Liver (tissue), 8 donors: ENCODE measurements at regions not wholly inside any gene's neighbourhood (a gene's known extent, or its start where the extent isn't known, plus 50 kb on each side); places are given as distances from the start of the nearest gene placed in this dataset.

Source experiments
- DNase-seq: peaks from one replicate; pipeline ENCODE4 v3.0.0-alpha.2; 2017; ENCODE audit warnings: low spot score
- H3K27ac ChIP-seq, 2 donors: one replicate each; pipeline ENCODE4 v1.7.0; 2013; ENCODE audit warnings: inconsistent platforms in 2 of 2, low read length in 2 of 2, control low read depth in 1 of 2, low read depth in 1 of 2, mild to moderate bottlenecking in 1 of 2
- H3K27me3 ChIP-seq, 4 donors: one replicate each; pipeline versions ENCODE4 v1.6.1 to v1.7.0; 2013; ENCODE audit warnings: low read length in 3 of 4, inconsistent platforms in 1 of 4, mild to moderate bottlenecking in 1 of 4, moderate library complexity in 1 of 4; ENCODE audit not compliant: control insufficient read depth in 4 of 4, insufficient read depth in 4 of 4
- H3K36me3 ChIP-seq, 4 donors: one replicate each; pipeline versions ENCODE4 v1.6.1 to v1.7.0; 2013; ENCODE audit warnings: low read length in 3 of 4, mild to moderate bottlenecking in 3 of 4, low read depth in 1 of 4, moderate library complexity in 1 of 4; ENCODE audit not compliant: control insufficient read depth in 4 of 4, insufficient read depth in 3 of 4
- H3K4me1 ChIP-seq, 4 donors: one replicate each; pipeline versions ENCODE4 v1.6.1 to v1.7.0; 2013; ENCODE audit warnings: low read length in 3 of 4, mild to moderate bottlenecking in 3 of 4, moderate library complexity in 1 of 4; ENCODE audit not compliant: control insufficient read depth in 4 of 4, insufficient read depth in 4 of 4
- H3K4me3 ChIP-seq, 3 donors: one replicate each; pipeline versions ENCODE4 v1.6.1 to v1.7.0; 2013; ENCODE audit warnings: low read length in 3 of 3, control low read depth in 1 of 3, low read depth in 1 of 3, mild to moderate bottlenecking in 1 of 3
- H3K9ac ChIP-seq, 2 donors: one replicate each; pipeline ENCODE4 v1.7.0; 2013; ENCODE audit warnings: low read length in 2 of 2, mild to moderate bottlenecking in 2 of 2, moderate library complexity in 2 of 2, control low read depth in 1 of 2, low read depth in 1 of 2
- H3K9me3 ChIP-seq, 4 donors: one replicate each; pipeline versions ENCODE4 v1.6.1 to v1.7.0; 2013; ENCODE audit warnings: low read length in 3 of 4; ENCODE audit not compliant: control insufficient read depth in 4 of 4
- EGR1 ChIP-seq, 2 donors: IDR thresholded peaks; 2 replicates each; pipeline ENCODE4 v1.6.1; 2016 to 2018; ENCODE audit warnings: antibody characterized with exemption in 2 of 2, low read depth in 2 of 2
- FOXA1 ChIP-seq: IDR thresholded peaks from 2 replicates; pipeline ENCODE4 v1.6.1; 2016; ENCODE audit warnings: antibody characterized with exemption
- FOXA2 ChIP-seq: IDR thresholded peaks from 2 replicates; pipeline ENCODE4 v1.6.1; 2016; ENCODE audit warnings: antibody characterized with exemption
- GABPA ChIP-seq, 2 donors: IDR thresholded peaks in 1 of 2; conservative IDR thresholded peaks in 1 of 2; 2 replicates each; pipeline ENCODE4 v1.6.1; 2016; ENCODE audit warnings: antibody characterized with exemption in 2 of 2, mild to moderate bottlenecking in 1 of 2, moderate library complexity in 1 of 2
- HNF4A ChIP-seq, 2 donors: conservative IDR thresholded peaks; 2 replicates each; pipeline ENCODE4 v1.6.1; 2016; ENCODE audit warnings: antibody characterized with exemption in 2 of 2, mild to moderate bottlenecking in 2 of 2
- HNF4G ChIP-seq: IDR thresholded peaks from 2 replicates; pipeline ENCODE4 v1.6.1; 2016; ENCODE audit warnings: antibody characterized with exemption
- JUND ChIP-seq, 2 donors: IDR thresholded peaks; 2 replicates each; pipeline ENCODE4 v1.6.1; 2016; ENCODE audit warnings: antibody characterized with exemption in 2 of 2
- NR2F2 ChIP-seq: IDR thresholded peaks from 2 replicates; pipeline ENCODE4 v1.6.1; 2016; ENCODE audit warnings: antibody characterized with exemption
- RAD21 ChIP-seq, 2 donors: IDR thresholded peaks; 2 replicates each; pipeline ENCODE4 v1.6.1; 2016; ENCODE audit warnings: antibody characterized with exemption in 2 of 2, mild to moderate bottlenecking in 2 of 2
- RXRA ChIP-seq, 2 donors: IDR thresholded peaks; 2 replicates each; pipeline ENCODE4 v1.6.1; 2017 to 2018; ENCODE audit warnings: antibody characterized with exemption in 2 of 2, mild to moderate bottlenecking in 1 of 2
- SP1 ChIP-seq: IDR thresholded peaks from 2 replicates; pipeline ENCODE4 v1.6.1; 2018; ENCODE audit warnings: antibody characterized with exemption, mild to moderate bottlenecking
- TAF1 ChIP-seq: conservative IDR thresholded peaks from 2 replicates; pipeline ENCODE4 v1.6.1; 2016; ENCODE audit warnings: antibody characterized with exemption, mild to moderate bottlenecking
- YY1 ChIP-seq: IDR thresholded peaks from 2 replicates; pipeline ENCODE4 v1.6.1; 2016; ENCODE audit warnings: antibody characterized with exemption, mild to moderate bottlenecking
- WGBS: extraction: QIAGEN DNeasy Blood & Tissue Kit; methylation state at CpG from one replicate; pipeline ENCODE4 v1.1.7; 2013; 5-methylcytosine and 5-hydroxymethylcytosine counted together
- TF ChIP-seq, protein P1 (sequence below): IDR thresholded peaks from 2 replicates; pipeline ENCODE4 v1.6.1; 2016; ENCODE audit warnings: antibody characterized with exemption
- TF ChIP-seq, protein P2 (sequence below): fragments of 150-350 bp; IDR thresholded peaks from 2 replicates; pipeline ENCODE4 v1.5.1; 2017; ENCODE audit warnings: improper control_type of control experiment, low read depth, low read length; ENCODE audit not compliant: missing input control
- TF ChIP-seq, protein P3 (sequence below): IDR thresholded peaks from 2 replicates; pipeline ENCODE4 v1.6.1; 2016; ENCODE audit warnings: antibody characterized with exemption
- TF ChIP-seq, protein P4 (sequence below): IDR thresholded peaks from 2 replicates; pipeline ENCODE4 v1.6.1; 2016; ENCODE audit warnings: antibody characterized with exemption, mild to moderate bottlenecking
- TF ChIP-seq, protein P5 (sequence below): IDR thresholded peaks from 2 replicates; pipeline ENCODE4 v1.6.1; 2016; ENCODE audit warnings: antibody characterized with exemption
- donor health status: healthy.
- donor health status: healthy.
- donor health status: healthy.
- donor health status: healthy.
- donor health status: healthy.

DNA sequence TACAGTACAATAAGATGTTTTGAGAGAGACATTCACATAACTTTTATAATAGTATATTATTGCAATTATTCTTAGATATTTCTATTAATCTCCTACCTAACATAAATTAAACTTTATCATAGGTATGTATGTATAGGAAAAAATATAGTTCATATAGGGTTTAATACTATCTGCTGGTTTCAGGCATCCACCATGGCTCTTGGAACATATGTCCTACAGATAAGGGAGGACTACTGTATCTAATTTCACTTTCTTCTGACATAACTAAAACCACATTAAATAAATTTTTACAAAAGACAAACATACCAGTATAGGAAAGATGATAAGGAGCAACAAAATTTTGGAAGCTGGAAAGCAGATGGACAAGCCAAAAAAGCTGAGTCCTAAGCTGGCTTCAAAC, 67.9 kb upstream of the TMEM17 start:
- Histone ChIP-seq H3K4me1 (peaks cover 0 to 19% (median 12%) of the 10 kb centered on the region in 4 donors), H3K27ac (no peak overlapping the region), H3K27me3 (no peaks in the 10 kb centered on the region), H3K36me3 (no peaks in the 10 kb centered on the region), H3K9ac (no peak overlapping the region), H3K9me3 (no peaks in the 10 kb centered on the region), H3K4me3 (no peak overlapping the region)
- DNase-seq = no peak
- TF ChIP-seq HNF4A (conservative IDR thresholded peaks at IDR 0.05) (no peak), NR2F2 (no peak), RXRA (IDR thresholded peaks at IDR 0.05) (no peak), JUND (IDR thresholded peaks at IDR 0.05) (no peak), GABPA (IDR thresholded peaks at IDR 0.05 in 1 of 2, conservative IDR thresholded peaks at IDR 0.05 in 1 of 2) (no peak), YY1 (no peak), FOXA2 (no peak), FOXA1 (no peak), EGR1 (IDR thresholded peaks at IDR 0.05; ENCODE audit: low read depth in 2 of 2) (no peak), RAD21 (IDR thresholded peaks at IDR 0.05) (no peak), HNF4G (no peak), SP1 (no peak)
- TF ChIP-seq, protein P1, sequence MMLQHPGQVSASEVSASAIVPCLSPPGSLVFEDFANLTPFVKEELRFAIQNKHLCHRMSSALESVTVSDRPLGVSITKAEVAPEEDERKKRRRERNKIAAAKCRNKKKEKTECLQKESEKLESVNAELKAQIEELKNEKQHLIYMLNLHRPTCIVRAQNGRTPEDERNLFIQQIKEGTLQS = no peak
- TF ChIP-seq, protein P2, sequence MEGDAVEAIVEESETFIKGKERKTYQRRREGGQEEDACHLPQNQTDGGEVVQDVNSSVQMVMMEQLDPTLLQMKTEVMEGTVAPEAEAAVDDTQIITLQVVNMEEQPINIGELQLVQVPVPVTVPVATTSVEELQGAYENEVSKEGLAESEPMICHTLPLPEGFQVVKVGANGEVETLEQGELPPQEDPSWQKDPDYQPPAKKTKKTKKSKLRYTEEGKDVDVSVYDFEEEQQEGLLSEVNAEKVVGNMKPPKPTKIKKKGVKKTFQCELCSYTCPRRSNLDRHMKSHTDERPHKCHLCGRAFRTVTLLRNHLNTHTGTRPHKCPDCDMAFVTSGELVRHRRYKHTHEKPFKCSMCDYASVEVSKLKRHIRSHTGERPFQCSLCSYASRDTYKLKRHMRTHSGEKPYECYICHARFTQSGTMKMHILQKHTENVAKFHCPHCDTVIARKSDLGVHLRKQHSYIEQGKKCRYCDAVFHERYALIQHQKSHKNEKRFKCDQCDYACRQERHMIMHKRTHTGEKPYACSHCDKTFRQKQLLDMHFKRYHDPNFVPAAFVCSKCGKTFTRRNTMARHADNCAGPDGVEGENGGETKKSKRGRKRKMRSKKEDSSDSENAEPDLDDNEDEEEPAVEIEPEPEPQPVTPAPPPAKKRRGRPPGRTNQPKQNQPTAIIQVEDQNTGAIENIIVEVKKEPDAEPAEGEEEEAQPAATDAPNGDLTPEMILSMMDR = no peak
- TF ChIP-seq, protein P3, sequence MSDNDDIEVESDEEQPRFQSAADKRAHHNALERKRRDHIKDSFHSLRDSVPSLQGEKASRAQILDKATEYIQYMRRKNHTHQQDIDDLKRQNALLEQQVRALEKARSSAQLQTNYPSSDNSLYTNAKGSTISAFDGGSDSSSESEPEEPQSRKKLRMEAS = no peak
- TF ChIP-seq, protein P4, sequence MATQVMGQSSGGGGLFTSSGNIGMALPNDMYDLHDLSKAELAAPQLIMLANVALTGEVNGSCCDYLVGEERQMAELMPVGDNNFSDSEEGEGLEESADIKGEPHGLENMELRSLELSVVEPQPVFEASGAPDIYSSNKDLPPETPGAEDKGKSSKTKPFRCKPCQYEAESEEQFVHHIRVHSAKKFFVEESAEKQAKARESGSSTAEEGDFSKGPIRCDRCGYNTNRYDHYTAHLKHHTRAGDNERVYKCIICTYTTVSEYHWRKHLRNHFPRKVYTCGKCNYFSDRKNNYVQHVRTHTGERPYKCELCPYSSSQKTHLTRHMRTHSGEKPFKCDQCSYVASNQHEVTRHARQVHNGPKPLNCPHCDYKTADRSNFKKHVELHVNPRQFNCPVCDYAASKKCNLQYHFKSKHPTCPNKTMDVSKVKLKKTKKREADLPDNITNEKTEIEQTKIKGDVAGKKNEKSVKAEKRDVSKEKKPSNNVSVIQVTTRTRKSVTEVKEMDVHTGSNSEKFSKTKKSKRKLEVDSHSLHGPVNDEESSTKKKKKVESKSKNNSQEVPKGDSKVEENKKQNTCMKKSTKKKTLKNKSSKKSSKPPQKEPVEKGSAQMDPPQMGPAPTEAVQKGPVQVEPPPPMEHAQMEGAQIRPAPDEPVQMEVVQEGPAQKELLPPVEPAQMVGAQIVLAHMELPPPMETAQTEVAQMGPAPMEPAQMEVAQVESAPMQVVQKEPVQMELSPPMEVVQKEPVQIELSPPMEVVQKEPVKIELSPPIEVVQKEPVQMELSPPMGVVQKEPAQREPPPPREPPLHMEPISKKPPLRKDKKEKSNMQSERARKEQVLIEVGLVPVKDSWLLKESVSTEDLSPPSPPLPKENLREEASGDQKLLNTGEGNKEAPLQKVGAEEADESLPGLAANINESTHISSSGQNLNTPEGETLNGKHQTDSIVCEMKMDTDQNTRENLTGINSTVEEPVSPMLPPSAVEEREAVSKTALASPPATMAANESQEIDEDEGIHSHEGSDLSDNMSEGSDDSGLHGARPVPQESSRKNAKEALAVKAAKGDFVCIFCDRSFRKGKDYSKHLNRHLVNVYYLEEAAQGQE = no peak

DNA sequence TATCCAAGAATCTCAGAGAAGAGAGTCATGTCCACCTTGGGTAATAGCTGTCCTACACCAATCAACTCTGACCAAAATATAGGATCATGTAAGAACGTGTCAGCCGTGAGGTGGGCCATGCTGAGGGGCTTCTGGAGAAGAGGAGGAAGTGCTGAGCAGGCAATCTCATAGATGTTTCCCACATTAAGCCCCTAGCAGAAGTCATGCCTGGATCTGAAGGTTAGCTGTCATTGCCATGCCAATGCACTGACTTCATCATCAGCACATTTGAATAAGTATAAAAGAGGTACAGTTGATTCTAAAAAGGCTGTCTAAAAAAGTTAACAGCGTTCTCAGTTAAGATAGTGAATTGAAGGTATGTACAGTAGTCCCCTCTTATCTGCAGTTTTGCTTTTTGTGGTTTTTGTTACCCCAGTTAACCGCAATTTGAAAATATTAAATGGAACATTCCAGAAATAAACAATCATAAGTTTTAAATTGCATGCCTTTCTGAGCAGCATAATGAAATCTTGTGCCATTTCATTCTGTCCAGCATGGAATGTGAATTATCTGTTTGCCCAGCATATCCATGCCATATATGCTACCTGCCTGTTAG, 67.2 kb upstream of the TMEM17 start:
- TF ChIP-seq TAF1 (no peak), EGR1 (IDR thresholded peaks at IDR 0.05; ENCODE audit: low read depth in 2 of 2) (no peak), HNF4A (conservative IDR thresholded peaks at IDR 0.05) (no peak), GABPA (IDR thresholded peaks at IDR 0.05 in 1 of 2, conservative IDR thresholded peaks at IDR 0.05 in 1 of 2) (no peak), HNF4G (no peak), SP1 (no peak), YY1 (no peak), RXRA (IDR thresholded peaks at IDR 0.05) (no peak), FOXA1 (no peak), RAD21 (IDR thresholded peaks at IDR 0.05) (no peak), NR2F2 (no peak)
- TF ChIP-seq, protein P4 = no peak
- TF ChIP-seq, protein P3 = no peak
- TF ChIP-seq, protein P5, sequence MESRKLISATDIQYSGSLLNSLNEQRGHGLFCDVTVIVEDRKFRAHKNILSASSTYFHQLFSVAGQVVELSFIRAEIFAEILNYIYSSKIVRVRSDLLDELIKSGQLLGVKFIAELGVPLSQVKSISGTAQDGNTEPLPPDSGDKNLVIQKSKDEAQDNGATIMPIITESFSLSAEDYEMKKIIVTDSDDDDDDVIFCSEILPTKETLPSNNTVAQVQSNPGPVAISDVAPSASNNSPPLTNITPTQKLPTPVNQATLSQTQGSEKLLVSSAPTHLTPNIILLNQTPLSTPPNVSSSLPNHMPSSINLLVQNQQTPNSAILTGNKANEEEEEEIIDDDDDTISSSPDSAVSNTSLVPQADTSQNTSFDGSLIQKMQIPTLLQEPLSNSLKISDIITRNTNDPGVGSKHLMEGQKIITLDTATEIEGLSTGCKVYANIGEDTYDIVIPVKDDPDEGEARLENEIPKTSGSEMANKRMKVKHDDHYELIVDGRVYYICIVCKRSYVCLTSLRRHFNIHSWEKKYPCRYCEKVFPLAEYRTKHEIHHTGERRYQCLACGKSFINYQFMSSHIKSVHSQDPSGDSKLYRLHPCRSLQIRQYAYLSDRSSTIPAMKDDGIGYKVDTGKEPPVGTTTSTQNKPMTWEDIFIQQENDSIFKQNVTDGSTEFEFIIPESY = no peak
- Histone ChIP-seq H3K27me3 (no peaks in the 10 kb centered on the region), H3K36me3 (no peaks in the 10 kb centered on the region), H3K27ac (no peak overlapping the region), H3K4me1 (peaks cover 0 to 26% (median 15%) of the 10 kb centered on the region in 4 donors), H3K4me3 (no peak overlapping the region), H3K9me3 (no peaks in the 10 kb centered on the region), H3K9ac (no peak overlapping the region)
- WGBS = 93% methylated on average over 4 of the region's 4 CpGs
- DNase-seq = no peak
